ENCODE measurements at regions not wholly inside any gene's neighbourhood (a gene's known extent, or its start where the extent isn't known, plus 50 kb on each side); places are given as distances from the start of the nearest gene placed in this dataset.

GRCh38 chr2:19454125-19454524, 95.7 kb upstream of the OSR1 start:
- TF ChIP-seq CTCF (IDR thresholded peaks at IDR 0.05; ENCODE audit: low read depth, low read length) = no peak
- no peak overlapping the region for H3K4me3 ChIP-seq (ENCODE audit: low read depth, low read length)

GRCh38 chr2:19442731-19443130, 84.3 kb upstream of the OSR1 start:
- no peak for TF ChIP-seq CTCF (IDR thresholded peaks at IDR 0.05; ENCODE audit: low read depth, low read length)

DNA sequence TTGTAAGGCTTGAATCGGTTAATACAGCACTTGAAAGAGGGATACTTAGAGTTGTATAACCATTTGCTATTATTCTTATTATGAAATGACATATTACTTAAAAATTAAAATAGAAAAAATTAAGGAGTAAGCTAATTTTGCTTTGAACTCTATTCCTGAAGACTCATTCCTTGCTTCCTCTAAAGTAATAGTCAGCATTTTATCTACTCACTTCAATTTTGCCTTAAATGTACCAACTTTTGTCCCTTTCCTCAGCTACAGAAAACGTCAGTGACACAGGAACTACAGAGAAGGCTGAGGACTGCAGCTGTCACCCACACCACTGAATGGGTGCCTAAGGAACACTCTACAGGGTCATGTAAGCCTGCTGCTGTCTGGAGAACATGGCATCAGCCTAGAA, 80.7 kb upstream of the OSR1 start:
- TF ChIP-seq CTCF (IDR thresholded peaks at IDR 0.05; ENCODE audit: low read depth, low read length) = no peak
- H3K4me3 ChIP-seq (ENCODE audit: low read depth, low read length) = no peak overlapping the region

More at GRCh38 chr2:19442731-19443130, 84.3 kb upstream of the OSR1 start:
- no peak overlapping the region for H3K4me3 ChIP-seq (ENCODE audit: low read depth, low read length)

DNA sequence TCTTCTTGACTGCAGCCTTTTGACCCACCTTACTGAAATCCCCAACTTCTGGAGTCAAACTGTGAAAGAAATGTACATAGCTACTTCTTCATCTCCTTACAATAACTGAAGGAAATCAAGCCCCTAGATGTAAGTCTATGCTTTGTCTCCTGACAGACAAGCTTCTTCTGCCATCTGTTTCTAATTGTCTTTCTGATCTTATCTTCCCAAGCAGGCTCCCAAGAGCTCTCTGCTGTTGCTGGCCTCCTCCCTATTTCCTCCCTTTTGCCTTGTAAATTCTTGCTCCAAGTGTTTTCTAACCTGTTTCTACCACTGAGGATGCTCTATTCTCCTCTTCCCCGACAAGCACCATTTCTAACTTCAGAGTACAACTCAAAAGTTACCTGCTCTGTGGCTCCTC, 77.4 kb upstream of the OSR1 start:
- TF ChIP-seq CTCF (IDR thresholded peaks at IDR 0.05; ENCODE audit: low read depth, low read length) = no peak
- no peak overlapping the region for H3K4me3 ChIP-seq (ENCODE audit: low read depth, low read length)

DNA sequence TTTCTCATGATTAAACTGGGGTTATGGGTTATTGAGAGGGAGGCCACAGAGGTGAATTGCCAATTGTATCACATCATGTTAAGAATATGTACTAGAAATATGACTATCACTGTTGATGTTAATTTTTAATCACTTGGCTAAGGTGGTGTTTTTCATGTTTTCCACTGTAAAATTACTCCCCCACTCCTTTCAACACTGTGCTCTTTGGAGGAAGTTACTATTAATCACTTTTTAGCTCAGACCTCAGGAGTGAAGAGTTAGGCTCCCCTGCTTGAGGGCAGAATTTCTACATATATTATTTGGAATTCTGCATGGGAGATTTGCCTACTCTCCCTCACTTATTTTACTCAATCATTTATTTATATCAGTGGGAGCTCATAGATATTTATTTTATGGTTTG, 76.0 kb upstream of the OSR1 start:
- TF ChIP-seq CTCF (IDR thresholded peaks at IDR 0.05; ENCODE audit: low read depth, low read length) = no peak
- no peak overlapping the region for H3K4me3 ChIP-seq (ENCODE audit: low read depth, low read length)

GRCh38 chr2:19426941-19427340, 68.5 kb upstream of the OSR1 start:
- no peak for TF ChIP-seq CTCF (IDR thresholded peaks at IDR 0.05; ENCODE audit: low read depth, low read length)
- no peak overlapping the region for H3K4me3 ChIP-seq (ENCODE audit: low read depth, low read length)

- no peak for TF ChIP-seq CTCF (IDR thresholded peaks at IDR 0.05; ENCODE audit: low read depth, low read length)
- H3K4me3 ChIP-seq (ENCODE audit: low read depth, low read length) = no peak overlapping the region
Measured at GRCh38 chr2:19426144-19426543, 67.7 kb upstream of the OSR1 start.

Data from WI38 (cell line).